Peyer's patch (tissue), 4 donors: ENCODE measurements at regions not wholly inside any gene's neighbourhood (a gene's known extent, or its start where the extent isn't known, plus 50 kb on each side); places are given as distances from the start of the nearest gene placed in this dataset.

Experiments
- CTCF ChIP-seq, 6 experiments: fragments of 450-650 bp in 4 of 6; fragments of 200-600 bp in 2 of 6; sonication (generic) in 1 of 6; IDR thresholded peaks; one replicate each; pipeline ENCODE4 v1.5.1; 2017 to 2019; ENCODE audit warnings: antibody characterized with exemption in 6 of 6, mild to moderate bottlenecking in 3 of 6, moderate library complexity in 1 of 6
- POLR2A ChIP-seq, 2 donors: fragments of 450-650 bp; IDR thresholded peaks; one replicate each; pipeline ENCODE4 v1.5.1; 2017; ENCODE audit warnings: antibody characterized with exemption in 2 of 2, mild to moderate bottlenecking in 2 of 2, moderate library complexity in 2 of 2

GRCh38 chr3:159936541-159936940 lies 52.1 kb upstream of the IL12A start:
- TF ChIP-seq CTCF (IDR thresholded peaks at IDR 0.05) (no peak), POLR2A (IDR thresholded peaks at IDR 0.05) (no peak)
